ENCODE measurements at regions not wholly inside any gene's neighbourhood (a gene's known extent, or its start where the extent isn't known, plus 50 kb on each side); places are given as distances from the start of the nearest gene placed in this dataset.

GRCh38 chr4:44038811-44039210 lies 409.8 kb downstream of the KCTD8 start:
- Histone ChIP-seq H3K27me3 (no peaks in the 10 kb centered on the region), H3K36me3 (no peaks in the 10 kb centered on the region), H3K4me3 (no peak overlapping the region), H3K4me1 (no peaks in the 10 kb centered on the region), H3K9me3 (no peaks in the 10 kb centered on the region), H3K27ac (no peak overlapping the region)
- intact Hi-C loops (cut with DNase I) = no loop called here
- no peak for DNase-seq
- TF ChIP-seq POLR2A (IDR thresholded peaks at IDR 0.05) (no peak), POLR2AphosphoS5 (IDR thresholded peaks at IDR 0.05) (no peak), CTCF (IDR thresholded peaks at IDR 0.05) (no peak), EP300 (IDR thresholded peaks at IDR 0.05) (no peak)
- 83 to 86% methylated on average over 2 of the region's 2 CpGs for WGBS, 2 donors

- DNase-seq = no peak
- Histone ChIP-seq H3K4me3 (no peak overlapping the region), H3K4me1 (no peaks in the 10 kb centered on the region), H3K9me3 (no peaks in the 10 kb centered on the region), H3K27ac (no peak overlapping the region), H3K36me3 (no peaks in the 10 kb centered on the region), H3K27me3 (no peaks in the 10 kb centered on the region)
- intact Hi-C loops (cut with DNase I) = no loop called here
- no peak for TF ChIP-seq POLR2AphosphoS5 (IDR thresholded peaks at IDR 0.05)
- TF ChIP-seq POLR2A (IDR thresholded peaks at IDR 0.05) = no peak
- no peak for TF ChIP-seq CTCF (IDR thresholded peaks at IDR 0.05)
- no peak for TF ChIP-seq EP300 (IDR thresholded peaks at IDR 0.05)
- 59 to 82% methylated on average over 4 of the region's 4 CpGs for WGBS, 2 donors
These were observed 402.1 kb downstream of the KCTD8 start for GRCh38 chr4:44046491-44046890.

- H3K27me3 ChIP-seq = no peaks in the 10 kb centered on the region
- no peak overlapping the region for H3K4me3 ChIP-seq
- H3K27ac ChIP-seq = no peak overlapping the region
- TF ChIP-seq POLR2AphosphoS5 (IDR thresholded peaks at IDR 0.05) (no peak), CTCF (IDR thresholded peaks at IDR 0.05) (no peak), POLR2A (IDR thresholded peaks at IDR 0.05) (no peak), EP300 (IDR thresholded peaks at IDR 0.05) (no peak)
- no peak for DNase-seq
- no peaks in the 10 kb centered on the region for H3K9me3 ChIP-seq
- no peaks in the 10 kb centered on the region for H3K36me3 ChIP-seq
- intact Hi-C loops (cut with DNase I) = no loop called here
- WGBS, 2 donors = 28% methylated on average over 6 of the region's 6 CpGs
- no peaks in the 10 kb centered on the region for H3K4me1 ChIP-seq
These were observed 391.9 kb downstream of the KCTD8 start for GRCh38 chr4:44056721-44057151.

GRCh38 chr4:44070843-44071242 lies 377.8 kb downstream of the KCTD8 start:
- no peaks in the 10 kb centered on the region for H3K27me3 ChIP-seq
- H3K4me1 ChIP-seq = no peaks in the 10 kb centered on the region
- DNase-seq = no peak
- no peaks in the 10 kb centered on the region for H3K36me3 ChIP-seq
- 76% methylated on average over 6 of the region's 6 CpGs for WGBS, 2 donors
- intact Hi-C loops (cut with DNase I) = no loop called here
- peaks cover 0 to 5% (median 0%) of the 10 kb centered on the region in 4 donors for H3K9me3 ChIP-seq
- TF ChIP-seq CTCF (IDR thresholded peaks at IDR 0.05) = no peak
- no peak for TF ChIP-seq POLR2A (IDR thresholded peaks at IDR 0.05)
- no peak for TF ChIP-seq EP300 (IDR thresholded peaks at IDR 0.05)
- H3K4me3 ChIP-seq = no peak overlapping the region
- no peak overlapping the region for H3K27ac ChIP-seq

Measured in sigmoid colon (tissue), 6 donors.